ENCODE measurements at regions not wholly inside any gene's neighbourhood (a gene's known extent, or its start where the extent isn't known, plus 50 kb on each side); places are given as distances from the start of the nearest gene placed in this dataset.
"Not testable (repeated sequence)": the region's sequence is repeated elsewhere in the genome, so short reads cannot be mapped to it uniquely, and the experiment has no call there.

- DNase-seq (ENCODE audit: low read depth), result no peak
Observed at GRCh38 chr1:182003953-182004586, 57.4 kb downstream of the ZNF648 start.

GRCh38 chr1:182003025-182003725 lies 58.3 kb downstream of the ZNF648 start:
- DNase-seq (ENCODE audit: low read depth), result no peak

GRCh38 chr1:182002570-182002969 lies 58.9 kb downstream of the ZNF648 start:
- DNase-seq (ENCODE audit: low read depth), result no peak

GRCh38 chr1:181998858-181999257 lies 62.7 kb downstream of the ZNF648 start:
- no peak for DNase-seq (ENCODE audit: low read depth)

GRCh38 chr1:181992072-181992471 lies 69.4 kb downstream of the ZNF648 start:
- DNase-seq (ENCODE audit: low read depth), result no peak

GRCh38 chr1:181990728-181991127 lies 70.8 kb downstream of the ZNF648 start:
- DNase-seq (ENCODE audit: low read depth), result no peak

GRCh38 chr1:181989261-181989920 lies 72.1 kb downstream of the ZNF648 start:
- no peak for DNase-seq (ENCODE audit: low read depth)

- DNase-seq (ENCODE audit: low read depth), result no peak
Observed at GRCh38 chr1:181987996-181988395, 73.5 kb downstream of the ZNF648 start.

GRCh38 chr1:181987334-181987895 lies 74.1 kb downstream of the ZNF648 start:
- DNase-seq (ENCODE audit: low read depth), result no peak

- no peak for DNase-seq (ENCODE audit: low read depth)
Observed at GRCh38 chr1:181986907-181987305, 74.6 kb downstream of the ZNF648 start.

- no peak for DNase-seq (ENCODE audit: low read depth)
Observed at GRCh38 chr1:181985936-181986906, 75.3 kb downstream of the ZNF648 start.

GRCh38 chr1:181985281-181985680 lies 76.2 kb downstream of the ZNF648 start:
- no peak for DNase-seq (ENCODE audit: low read depth)

GRCh38 chr1:181984006-181984405 lies 77.5 kb downstream of the ZNF648 start:
- no peak for DNase-seq (ENCODE audit: low read depth)

GRCh38 chr1:181981821-181982220 lies 79.7 kb downstream of the ZNF648 start:
- no peak for DNase-seq (ENCODE audit: low read depth)

- DNase-seq (ENCODE audit: low read depth), result no peak
Observed at GRCh38 chr1:181972256-181972655, 89.3 kb downstream of the ZNF648 start.

GRCh38 chr1:181971424-181971823 lies 90.1 kb downstream of the ZNF648 start:
- no peak for DNase-seq (ENCODE audit: low read depth)

GRCh38 chr1:181969902-181970301 lies 91.6 kb downstream of the ZNF648 start:
- DNase-seq (ENCODE audit: low read depth), result no peak

GRCh38 chr1:181954696-181955095 lies 106.8 kb downstream of the ZNF648 start:
- DNase-seq (ENCODE audit: low read depth), result not testable (repeated sequence)

GRCh38 chr1:181954178-181954577 lies 107.3 kb downstream of the ZNF648 start:
- not testable (repeated sequence) for DNase-seq (ENCODE audit: low read depth)

- no peak for DNase-seq (ENCODE audit: low read depth)
Observed at GRCh38 chr1:181953596-181953995, 107.9 kb downstream of the ZNF648 start.

GRCh38 chr1:181951213-181951612 lies 110.3 kb downstream of the ZNF648 start:
- DNase-seq (ENCODE audit: low read depth), result no peak

Data from forelimb muscle (tissue), 1 donor.